ENCODE measurements at regions not wholly inside any gene's neighbourhood (a gene's known extent, or its start where the extent isn't known, plus 50 kb on each side); places are given as distances from the start of the nearest gene placed in this dataset.
"Not testable (repeated sequence)": the region's sequence is repeated elsewhere in the genome, so short reads cannot be mapped to it uniquely, and the experiment has no call there.

GRCh38 chr9:62526306-62526705 lies 1336.5 kb downstream of the SPATA31A7 start:
- DNase-seq, result not testable (repeated sequence)

- peak in 1 of 2 donors; percentile 1 for DNase-seq
These were observed 1342.4 kb downstream of the SPATA31A7 start for GRCh38 chr9:62532162-62532776.

DNA sequence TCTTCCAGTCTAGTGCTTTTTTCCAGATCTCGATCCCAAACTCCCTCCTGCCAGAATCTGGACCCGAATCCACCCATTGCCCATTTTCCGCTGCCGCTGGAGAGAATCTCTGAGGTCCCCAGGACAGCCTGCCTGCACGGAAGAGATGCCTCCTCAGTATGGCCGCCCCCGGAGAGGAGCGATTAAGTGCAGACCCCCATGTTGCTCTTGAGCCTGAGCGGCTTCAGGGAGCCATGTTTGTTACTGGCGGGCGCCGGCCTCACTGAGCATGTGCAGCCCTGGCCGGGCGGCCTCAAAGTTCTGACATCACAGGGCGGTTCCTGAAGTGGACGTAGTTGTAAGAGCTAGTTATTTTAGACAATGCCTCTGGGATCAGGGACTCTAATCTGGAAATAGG lies 1342.9 kb downstream of the SPATA31A7 start:
- peak in 1 of 2 donors; percentile 63 for DNase-seq

GRCh38 chr9:62550539-62550938 lies 1360.7 kb downstream of the SPATA31A7 start:
- DNase-seq, result not testable (repeated sequence)

- not testable (repeated sequence) for DNase-seq
These were observed 1370.8 kb downstream of the SPATA31A7 start for GRCh38 chr9:62560603-62561002.

DNA sequence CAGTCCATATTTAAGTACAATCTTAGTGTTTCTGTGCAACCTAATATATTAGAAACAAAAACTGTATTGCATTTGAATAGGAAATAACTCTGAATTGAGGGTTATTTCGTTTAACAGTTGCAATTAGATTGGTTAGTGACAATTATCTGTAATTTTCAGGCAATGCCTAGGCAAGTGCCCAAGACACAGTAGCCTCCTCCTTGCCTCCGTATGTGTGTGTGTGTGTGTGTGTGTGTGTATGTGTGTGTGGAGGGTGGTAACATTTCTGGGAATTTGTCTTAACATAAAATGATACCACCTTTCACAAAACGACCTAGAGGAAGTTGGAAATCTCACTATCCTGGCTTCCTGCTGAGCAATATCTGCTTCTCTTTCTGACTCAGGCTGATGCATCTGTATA lies 1375.3 kb downstream of the SPATA31A7 start:
- not testable (repeated sequence) for DNase-seq

DNA sequence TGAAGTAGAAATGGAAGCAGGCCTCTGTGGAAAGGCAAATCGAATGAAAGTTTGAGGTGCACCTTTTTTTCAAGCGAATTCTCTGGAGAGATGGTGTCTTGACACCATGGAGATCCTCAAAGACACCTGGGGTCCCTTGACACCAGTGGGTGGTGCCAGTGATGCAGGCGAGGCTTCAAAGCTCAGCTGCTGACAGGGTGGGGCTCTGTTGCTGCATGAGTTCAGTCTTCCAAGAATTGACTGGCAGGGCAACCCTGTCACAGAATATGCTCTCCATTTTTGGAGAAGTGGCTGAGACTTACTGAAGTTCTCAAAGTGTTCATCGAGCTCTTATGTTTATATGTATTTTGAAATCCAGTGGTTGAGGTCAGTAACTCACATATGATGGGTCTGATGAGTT lies 1376.6 kb downstream of the SPATA31A7 start:
- not testable (repeated sequence) for DNase-seq

DNA sequence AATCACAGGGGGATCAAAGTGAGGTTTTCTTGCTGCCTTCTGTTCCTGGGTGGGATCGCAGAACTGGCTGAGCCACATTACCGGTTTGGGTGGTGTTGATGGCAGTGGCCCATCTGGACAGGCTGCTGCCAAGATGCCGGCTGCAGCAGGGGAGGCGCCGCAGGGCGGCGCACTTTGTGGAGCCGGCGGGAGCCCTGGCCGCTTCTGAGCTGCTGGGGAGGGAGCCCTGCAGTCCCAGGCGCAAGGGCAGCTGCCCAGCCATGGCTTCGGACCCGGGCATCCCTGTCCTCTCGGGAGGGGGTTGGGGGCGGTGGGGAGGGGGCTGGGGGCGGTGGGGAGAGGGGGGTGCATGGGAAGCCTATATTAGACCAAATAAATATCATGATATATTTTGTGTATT lies 1407.3 kb downstream of the SPATA31A7 start:
- DNase-seq, result not testable (repeated sequence)
